ENCODE measurements at regions not wholly inside any gene's neighbourhood (a gene's known extent, or its start where the extent isn't known, plus 50 kb on each side); places are given as distances from the start of the nearest gene placed in this dataset.

- TF ChIP-seq, protein P1, sequence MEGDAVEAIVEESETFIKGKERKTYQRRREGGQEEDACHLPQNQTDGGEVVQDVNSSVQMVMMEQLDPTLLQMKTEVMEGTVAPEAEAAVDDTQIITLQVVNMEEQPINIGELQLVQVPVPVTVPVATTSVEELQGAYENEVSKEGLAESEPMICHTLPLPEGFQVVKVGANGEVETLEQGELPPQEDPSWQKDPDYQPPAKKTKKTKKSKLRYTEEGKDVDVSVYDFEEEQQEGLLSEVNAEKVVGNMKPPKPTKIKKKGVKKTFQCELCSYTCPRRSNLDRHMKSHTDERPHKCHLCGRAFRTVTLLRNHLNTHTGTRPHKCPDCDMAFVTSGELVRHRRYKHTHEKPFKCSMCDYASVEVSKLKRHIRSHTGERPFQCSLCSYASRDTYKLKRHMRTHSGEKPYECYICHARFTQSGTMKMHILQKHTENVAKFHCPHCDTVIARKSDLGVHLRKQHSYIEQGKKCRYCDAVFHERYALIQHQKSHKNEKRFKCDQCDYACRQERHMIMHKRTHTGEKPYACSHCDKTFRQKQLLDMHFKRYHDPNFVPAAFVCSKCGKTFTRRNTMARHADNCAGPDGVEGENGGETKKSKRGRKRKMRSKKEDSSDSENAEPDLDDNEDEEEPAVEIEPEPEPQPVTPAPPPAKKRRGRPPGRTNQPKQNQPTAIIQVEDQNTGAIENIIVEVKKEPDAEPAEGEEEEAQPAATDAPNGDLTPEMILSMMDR (conservative IDR thresholded peaks at IDR 0.05; ENCODE audit: low read depth, low read length), result no peak
- no peak for TF ChIP-seq POLR2A (IDR thresholded peaks at IDR 0.05; ENCODE audit: low read depth, low read length)
Observed at GRCh38 chr9:109916316-109916715, 136.3 kb downstream of the PALM2AKAP2 start (continued).

DNA sequence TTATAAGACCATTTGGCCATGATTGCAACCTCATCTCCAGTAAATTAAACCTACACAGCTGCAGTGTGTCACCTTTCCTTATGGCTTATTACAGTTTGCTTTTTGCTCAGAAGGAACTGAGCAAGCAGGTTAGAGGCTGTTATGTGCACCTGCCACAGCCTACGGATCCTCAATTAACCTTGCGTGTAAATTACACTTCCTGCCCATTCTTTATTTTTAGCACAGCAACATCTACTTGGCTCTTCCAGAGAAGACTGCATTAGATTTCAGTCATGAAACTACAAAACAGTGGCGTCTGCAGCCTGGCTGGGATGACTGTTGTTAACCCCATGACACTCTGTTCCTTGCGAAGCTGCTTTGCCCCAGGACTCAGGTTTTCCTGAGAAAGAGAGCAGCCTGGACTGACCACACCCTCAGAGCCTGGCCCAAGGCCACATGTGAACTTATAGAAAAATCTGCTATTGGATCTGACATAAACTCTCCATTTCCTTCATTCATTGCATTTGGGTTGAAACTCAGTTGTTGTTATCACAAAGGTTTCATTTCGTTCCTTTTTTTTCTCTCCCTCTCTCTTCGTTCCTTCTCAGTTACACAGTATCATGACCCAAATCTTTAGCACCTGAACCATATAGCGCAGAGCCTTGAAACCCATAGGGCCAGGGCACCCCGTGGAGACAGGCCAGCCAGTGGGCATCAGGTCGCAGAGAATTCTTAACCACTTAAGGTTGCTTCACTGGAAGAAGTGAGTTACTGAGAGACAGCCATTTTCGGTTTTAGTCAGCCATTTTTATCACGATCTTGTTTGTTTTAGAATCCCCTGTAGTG is 138.6 kb downstream of the PALM2AKAP2 start:
- in situ Hi-C loops (cut with MboI; ENCODE audit: low sequenced_read_pairs) (no loop called here), dilution Hi-C loops (cut with HindIII; ENCODE audit: low sequenced_read_pairs, unreplicated experiment) (no loop called here), intact Hi-C loops (cut with micrococcal nuclease) (no loop called here)
- Histone ChIP-seq H4K20me1 (ENCODE audit: insufficient read depth, low read length) (peaks cover 10% of the 10 kb centered on the region; the same call in 1 of the 2 replicates), H3K14ac (replicated peaks; ENCODE audit: low read depth, low read length) (no peak overlapping the region), H2BK5ac (ENCODE audit: low read depth, low read length, poor library complexity, severe bottlenecking) (no peak overlapping the region), H3K27me3 (ENCODE audit: control insufficient read depth, insufficient read depth, low read length) (no peaks in the 10 kb centered on the region), H3K4me1 (ENCODE audit: control insufficient read depth, insufficient read depth, low read length) (peaks cover 2% of the 10 kb centered on the region), H4K91ac (ENCODE audit: insufficient read depth, low read depth, low read length) (no peak overlapping the region), H4K5ac (ENCODE audit: low read depth, low read length) (no peak overlapping the region), H3K79me1 (ENCODE audit: low read depth in 1 of 2, low read length in 2 of 2) (peaks cover 21 to 52% of the 10 kb centered on the region in 2 experiments), H3K4ac (ENCODE audit: low read depth, low read length) (no peak overlapping the region), H3K4me3 (ENCODE audit: insufficient read depth, low read depth, low read length) (no peak overlapping the region), H3K18ac (ENCODE audit: low read depth, low read length) (no peak overlapping the region), H3K9me1 (ENCODE audit: insufficient read depth, low read length) (peaks cover 25% of the 10 kb centered on the region), H3K56ac (ENCODE audit: extremely low read depth, insufficient read depth, low read length) (no peak overlapping the region), H3K9ac (ENCODE audit: low read depth, low read length) (no peak overlapping the region), H2BK120ac (ENCODE audit: low read depth, low read length) (no peak overlapping the region), H2AK5ac (ENCODE audit: low read depth, low read length) (no peak overlapping the region), H3K9me3 (ENCODE audit: control insufficient read depth, insufficient read depth, low read length) (no peaks in the 10 kb centered on the region), H3K23ac (ENCODE audit: low read depth, low read length) (no peak overlapping the region), H2BK15ac (ENCODE audit: low read depth, low read length) (no peak overlapping the region), H2AFZ (replicated peaks; ENCODE audit: low read length, poor library complexity) (no peak overlapping the region), H3K36me3 (ENCODE audit: control insufficient read depth, insufficient read depth, low read length) (no peaks in the 10 kb centered on the region), H2BK20ac (ENCODE audit: low read depth, low read length) (no peak overlapping the region), H2AK9ac (replicated peaks; ENCODE audit: low read depth, low read length, poor library complexity) (no peak overlapping the region), H3K27ac (ENCODE audit: insufficient read depth, low read length) (no peak overlapping the region), H3K4me2 (ENCODE audit: low read depth, low read length) (no peak overlapping the region), H4K8ac (ENCODE audit: low read depth in 2 of 2, low read length in 2 of 2) (no peak overlapping the region)
- POLR2A ChIA-PET (ENCODE audit: unreplicated experiment), result no interaction called here
- 68% methylated on average over 2 of the region's 11 CpGs; no CpG with 5 or more reads in 1 of the 2 experiments for WGBS, 2 experiments (ENCODE audit: extremely low coverage in 2 of 2, insufficient read length in 1 of 2)
- CTCF ChIA-PET, result no interaction called here
- ATAC-seq (ENCODE audit: low read depth) (no peak), DNase-seq (no peak)
- BruUV-seq (replicated peaks), result no TSS peak
- TF ChIP-seq POLR2A (IDR thresholded peaks at IDR 0.05; ENCODE audit: low read depth, low read length) (no peak), NFE2L2 (IDR thresholded peaks at IDR 0.05; ENCODE audit: low read depth, low read length) (no peak), RCOR1 (IDR thresholded peaks at IDR 0.05; ENCODE audit: insufficient replicate concordance, low read length) (no peak), RAD21 (IDR thresholded peaks at IDR 0.05; ENCODE audit: low read length) (no peak), MAFK (IDR thresholded peaks at IDR 0.05; ENCODE audit: low read depth, low read length) (no peak), BHLHE40 (IDR thresholded peaks at IDR 0.05; ENCODE audit: low read depth, low read length) (no peak), FOS (IDR thresholded peaks at IDR 0.05; ENCODE audit: low read depth, low read length) (no peak), MAZ (IDR thresholded peaks at IDR 0.05; ENCODE audit: borderline replicate concordance, low read depth, low read length) (no peak), RFX5 (IDR thresholded peaks at IDR 0.05; ENCODE audit: low read depth, low read length) (no peak)
- TF ChIP-seq, protein P1 (conservative IDR thresholded peaks at IDR 0.05; ENCODE audit: low read depth, low read length), result no peak
- TF ChIP-seq, protein P2, sequence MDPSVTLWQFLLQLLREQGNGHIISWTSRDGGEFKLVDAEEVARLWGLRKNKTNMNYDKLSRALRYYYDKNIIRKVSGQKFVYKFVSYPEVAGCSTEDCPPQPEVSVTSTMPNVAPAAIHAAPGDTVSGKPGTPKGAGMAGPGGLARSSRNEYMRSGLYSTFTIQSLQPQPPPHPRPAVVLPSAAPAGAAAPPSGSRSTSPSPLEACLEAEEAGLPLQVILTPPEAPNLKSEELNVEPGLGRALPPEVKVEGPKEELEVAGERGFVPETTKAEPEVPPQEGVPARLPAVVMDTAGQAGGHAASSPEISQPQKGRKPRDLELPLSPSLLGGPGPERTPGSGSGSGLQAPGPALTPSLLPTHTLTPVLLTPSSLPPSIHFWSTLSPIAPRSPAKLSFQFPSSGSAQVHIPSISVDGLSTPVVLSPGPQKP (IDR thresholded peaks at IDR 0.05; ENCODE audit: borderline replicate concordance, low read depth, low read length), result no peak

Data from IMR-90 (cell line).